NOMO-1 (cell line): ENCODE measurements at regions not wholly inside any gene's neighbourhood (a gene's known extent, or its start where the extent isn't known, plus 50 kb on each side); places are given as distances from the start of the nearest gene placed in this dataset.

Source experiments
- DNase-seq, 2 experiments: peaks; one replicate each; lab custom pipeline; 2025; ENCODE audit not compliant: unreplicated experiment in 2 of 2; lab: John Stamatoyannopoulos, UW

DNA sequence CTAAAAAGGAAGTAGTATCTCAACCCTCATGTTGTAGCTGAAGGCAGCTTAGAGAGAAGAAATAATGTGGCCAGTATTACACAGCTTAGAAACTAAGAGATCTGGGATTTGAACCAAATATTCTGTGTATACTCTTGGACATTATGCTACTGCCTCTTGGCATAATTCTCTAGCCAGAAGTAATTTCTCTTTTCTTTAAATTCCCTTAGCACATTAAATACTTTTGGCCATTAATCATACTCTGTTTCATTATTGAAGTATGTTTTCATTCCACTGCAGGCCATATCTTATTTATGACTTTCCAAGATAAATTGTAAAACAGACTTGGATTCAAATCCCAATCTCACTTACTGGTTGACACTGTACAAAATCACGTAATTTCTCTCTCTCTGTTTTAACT lies 181.3 kb upstream of the SPAG17 start:
- DNase-seq = no peak

- no peak for DNase-seq
Observed at GRCh38 chr1:118364882-118365281, 179.9 kb upstream of the SPAG17 start.

GRCh38 chr1:118363396-118363795 lies 178.4 kb upstream of the SPAG17 start:
- no peak for DNase-seq

DNA sequence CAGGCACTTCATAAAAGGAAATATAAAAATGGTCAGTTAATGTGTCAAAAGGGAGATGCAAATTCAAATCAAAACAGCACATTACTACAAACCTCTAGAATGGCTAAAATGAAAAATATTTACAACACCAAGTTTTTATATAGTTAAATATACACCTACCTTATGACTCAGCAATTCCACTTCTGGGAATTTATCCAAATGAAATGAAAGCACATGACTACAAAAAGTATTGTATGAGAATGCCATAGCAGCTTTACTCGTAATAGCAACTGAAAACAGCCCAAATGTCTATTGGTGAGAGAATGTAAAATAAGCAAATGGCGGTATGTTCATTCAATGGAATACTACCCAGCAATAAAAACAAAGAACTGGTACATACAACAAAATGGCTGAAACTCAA lies 175.8 kb upstream of the SPAG17 start:
- no peak for DNase-seq

DNA sequence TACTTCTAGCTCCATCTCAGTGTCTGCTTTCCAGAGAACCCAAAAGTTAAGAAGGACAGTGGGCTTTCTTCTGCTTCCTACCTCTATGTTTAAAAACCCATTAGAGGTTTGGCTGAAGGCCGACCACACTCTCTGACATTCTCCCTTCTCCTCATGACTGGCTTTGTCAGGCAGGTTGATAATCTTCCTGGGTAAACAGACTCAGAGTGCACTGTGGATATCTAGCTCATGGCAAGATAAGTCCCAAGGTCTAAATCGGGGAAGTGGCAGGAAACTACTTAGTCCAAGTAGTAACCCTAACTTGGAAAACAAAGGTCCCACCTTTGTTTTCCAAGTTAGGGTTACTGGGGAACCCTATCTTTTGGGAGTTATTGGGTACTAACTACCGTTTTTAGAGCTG lies 161.9 kb upstream of the SPAG17 start:
- no peak for DNase-seq

DNA sequence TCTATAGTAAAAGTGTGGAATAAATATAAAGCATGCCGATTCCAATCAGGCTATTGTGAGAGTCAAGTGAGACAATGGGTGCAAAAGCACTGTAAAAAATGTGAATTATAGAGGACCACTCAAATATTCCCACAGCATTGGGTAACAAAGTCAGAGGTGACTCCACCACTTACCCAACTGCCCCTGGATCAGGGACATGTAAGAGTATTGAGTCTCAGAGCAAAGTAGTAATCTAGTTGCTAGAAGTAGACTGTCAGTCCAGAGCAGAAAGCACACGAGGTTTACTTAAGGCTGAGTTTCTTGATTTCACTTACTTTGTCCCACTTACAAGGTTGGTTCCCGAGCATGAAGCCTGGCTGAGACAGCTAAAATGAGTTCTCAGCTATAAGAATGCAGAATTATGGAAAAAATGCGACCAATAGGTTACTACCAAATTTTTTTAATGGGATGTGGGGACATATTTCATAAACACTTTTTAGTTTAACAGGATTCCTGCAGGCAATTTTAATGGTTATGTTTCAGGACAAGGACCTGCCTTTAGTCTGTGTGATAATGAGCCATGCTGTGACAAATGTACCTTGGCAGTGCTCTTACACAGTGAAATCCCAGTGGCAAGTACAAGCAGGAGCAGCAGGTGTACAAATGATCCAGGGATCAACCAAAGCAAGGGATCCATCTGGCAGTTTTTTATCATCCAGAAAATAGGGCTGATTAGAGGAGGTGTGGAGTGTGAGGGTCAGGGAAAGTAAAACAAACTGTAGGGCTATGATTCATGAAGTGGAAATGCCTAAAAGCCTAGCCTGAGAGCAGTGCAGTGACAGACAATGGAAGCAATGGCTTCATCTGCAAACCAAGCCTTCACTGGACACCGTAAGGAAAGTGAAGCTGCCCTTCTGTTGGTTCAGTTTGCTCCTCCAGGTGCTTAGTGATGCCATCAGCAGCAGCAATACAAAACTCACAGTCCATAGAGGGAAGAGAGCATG lies 156.2 kb upstream of the SPAG17 start:
- no peak for DNase-seq

DNA sequence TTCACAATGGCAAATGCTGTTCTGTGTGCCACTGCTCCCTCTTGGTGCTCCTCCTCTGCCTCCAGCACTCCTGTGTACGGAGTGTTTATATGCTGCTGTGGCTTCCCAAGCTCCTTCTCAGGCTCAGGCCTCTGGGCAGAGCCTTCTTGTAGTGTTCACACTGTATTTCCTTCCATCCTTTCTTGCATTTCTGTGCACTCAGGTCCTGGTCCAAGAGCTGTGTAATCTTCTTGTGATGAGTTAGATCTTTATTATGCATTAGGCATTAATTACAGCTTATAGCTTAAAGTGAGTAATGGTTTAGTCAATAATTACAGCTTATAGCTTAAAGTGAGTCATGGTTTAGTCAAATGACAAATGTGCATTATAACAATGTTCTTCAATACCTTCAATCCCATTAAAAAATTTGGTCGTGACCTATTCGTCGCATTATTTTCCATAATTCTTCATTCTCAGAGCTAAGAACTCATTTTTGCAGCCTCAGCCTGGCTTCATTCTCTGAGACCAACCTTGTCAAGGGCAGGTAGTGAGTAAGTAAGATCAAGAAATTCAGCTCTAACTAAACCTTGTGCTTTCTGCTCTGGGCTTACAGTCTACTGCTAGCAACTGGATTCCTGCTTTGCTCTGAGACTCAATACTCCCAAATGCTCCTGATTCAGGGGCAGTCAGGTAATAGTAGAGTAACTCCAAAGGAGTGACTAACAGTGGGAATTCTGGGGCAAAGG lies 154.5 kb upstream of the SPAG17 start:
- no peak for DNase-seq

GRCh38 chr1:118338936-118339335 lies 153.9 kb upstream of the SPAG17 start:
- DNase-seq = no peak

- no peak for DNase-seq
Observed at GRCh38 chr1:118337346-118337745, 152.3 kb upstream of the SPAG17 start.

DNA sequence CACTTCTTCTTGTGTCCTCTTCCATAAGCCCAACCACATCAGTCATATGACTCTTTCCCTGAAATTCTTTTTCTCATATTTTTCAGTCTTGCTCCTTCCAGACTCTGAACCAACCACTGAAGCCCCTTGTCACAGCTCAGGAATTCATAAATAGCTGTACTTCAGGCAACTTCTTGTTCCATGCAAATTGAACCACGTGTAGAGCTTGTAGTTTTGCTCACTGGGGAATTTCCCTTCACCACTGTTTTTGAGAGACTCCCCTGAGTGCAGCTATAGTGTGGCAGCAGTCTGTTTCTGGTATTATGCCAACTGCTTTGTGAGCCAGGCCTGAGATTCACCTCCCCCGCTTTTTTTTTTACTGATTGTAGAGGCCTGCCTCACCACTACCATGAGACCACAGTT lies 150.3 kb upstream of the SPAG17 start:
- no peak for DNase-seq

DNA sequence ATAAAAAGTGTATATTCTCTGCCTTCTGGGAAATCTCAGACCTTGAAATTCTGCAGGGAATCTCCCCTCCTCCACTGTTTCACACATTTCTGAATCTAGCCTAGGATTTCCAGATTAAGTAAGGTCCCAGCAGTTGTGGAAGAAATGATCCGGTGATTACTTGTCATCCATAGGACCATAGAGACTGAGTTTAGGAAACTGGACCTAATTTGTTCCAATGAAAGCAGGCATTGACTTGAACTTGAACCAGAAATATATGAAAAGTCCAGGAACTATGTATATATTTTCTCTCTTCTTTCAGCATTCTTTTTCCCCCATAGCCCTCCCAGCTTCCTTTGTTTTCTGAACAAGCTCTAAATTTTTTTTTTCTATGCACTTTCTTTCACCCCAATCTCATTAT lies 149.5 kb upstream of the SPAG17 start:
- DNase-seq = no peak

DNA sequence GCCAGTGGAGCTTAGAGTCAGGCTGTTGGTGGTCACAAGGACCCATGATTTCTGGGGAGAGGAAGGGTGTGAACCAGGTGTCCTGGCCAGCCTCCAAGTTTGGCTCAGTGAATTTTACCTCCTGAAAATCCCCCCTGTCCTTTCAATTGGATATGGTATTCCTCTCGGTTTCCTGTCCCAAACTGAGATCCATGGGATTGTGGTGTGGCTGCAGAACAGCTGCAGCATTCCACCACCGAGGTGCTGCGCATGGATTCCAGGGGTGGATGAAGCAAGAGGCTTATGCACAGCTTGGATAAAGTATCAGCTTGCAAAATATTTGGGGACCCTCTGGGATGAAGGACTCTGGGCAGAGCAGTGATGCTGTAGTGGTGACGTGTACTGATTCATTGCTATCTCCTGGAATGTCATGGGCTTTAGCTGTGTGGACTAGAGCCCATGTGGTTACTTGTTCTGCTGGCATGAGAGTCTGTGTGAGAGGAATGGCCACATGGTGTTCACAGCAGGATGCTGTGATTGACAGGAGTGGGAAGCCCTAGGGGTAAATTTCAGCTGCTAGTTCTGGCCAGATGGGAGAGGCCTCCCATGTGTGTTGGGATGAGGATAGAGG lies 148.7 kb upstream of the SPAG17 start:
- no peak for DNase-seq

- no peak for DNase-seq
Observed at GRCh38 chr1:118326960-118327629, 142.1 kb upstream of the SPAG17 start.

DNA sequence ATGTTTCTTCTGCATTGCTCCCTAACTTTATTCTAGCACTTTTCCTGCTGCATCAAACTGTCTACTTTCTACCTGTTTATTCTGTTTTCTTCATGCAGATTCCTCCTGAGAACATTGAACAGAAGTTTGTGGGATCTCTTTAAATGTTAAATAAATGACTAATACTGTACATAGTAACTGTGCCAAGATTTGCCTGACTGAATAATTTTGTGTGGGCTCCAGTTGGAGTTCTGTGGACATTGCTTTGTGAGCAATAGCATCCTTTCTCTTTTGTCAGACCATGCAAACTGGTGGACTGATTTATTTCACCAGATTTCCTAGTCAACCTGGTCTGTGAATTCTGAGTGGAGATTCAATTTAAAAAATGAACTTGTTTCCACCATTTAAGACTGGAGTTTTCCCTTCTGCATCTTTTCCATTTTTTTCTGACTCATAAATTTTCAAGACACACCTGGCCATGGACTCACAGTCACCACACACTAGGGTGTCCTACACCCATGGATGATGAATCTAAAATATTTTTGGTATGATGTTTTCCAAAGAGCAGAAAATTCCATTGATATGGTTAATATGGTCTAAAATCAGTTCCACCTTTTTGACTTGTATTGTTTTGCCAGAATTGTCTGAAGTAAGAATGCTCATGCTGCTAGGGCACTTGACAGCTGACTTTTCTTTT lies 140.7 kb upstream of the SPAG17 start:
- no peak for DNase-seq

GRCh38 chr1:118323246-118323645 lies 138.2 kb upstream of the SPAG17 start:
- no peak for DNase-seq

DNA sequence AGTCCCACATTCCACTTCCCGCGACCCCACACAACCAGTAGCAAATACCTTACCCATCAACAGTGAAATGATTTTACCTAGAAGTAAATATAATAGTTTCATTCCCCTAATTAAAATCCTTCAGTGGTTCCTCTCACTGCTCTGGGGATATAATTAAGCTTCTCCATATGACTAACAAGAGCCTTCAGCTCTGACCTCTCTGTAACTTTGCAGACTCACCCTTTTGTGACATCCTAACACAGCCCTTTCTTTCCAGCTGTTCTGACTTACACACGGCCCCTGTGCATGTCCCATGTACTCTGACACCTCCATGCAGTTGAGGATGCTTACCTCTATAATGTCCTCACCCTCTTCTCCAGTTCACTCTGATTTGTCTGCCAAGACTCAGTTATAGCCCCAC lies 137.3 kb upstream of the SPAG17 start:
- DNase-seq = no peak

DNA sequence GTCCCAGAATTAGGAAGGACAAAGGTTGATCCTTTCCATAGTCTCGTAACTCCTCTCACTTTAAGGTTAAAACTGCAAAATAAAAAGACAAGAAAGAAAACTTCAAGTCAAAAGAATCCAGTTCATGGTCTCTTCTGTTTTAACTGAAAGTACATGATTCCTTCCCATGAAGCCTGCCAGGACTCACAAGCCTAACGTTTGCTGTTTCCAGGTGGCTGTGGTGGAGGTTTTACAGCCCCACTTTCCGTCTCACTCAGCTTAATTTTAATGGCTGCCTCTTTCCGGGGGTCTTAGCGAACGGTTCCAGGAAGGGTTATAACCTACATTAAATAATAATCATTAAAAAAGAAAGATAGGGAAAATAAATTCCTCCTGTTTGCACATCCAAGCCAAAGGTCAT lies 136.8 kb upstream of the SPAG17 start:
- no peak for DNase-seq

- no peak for DNase-seq
Observed at GRCh38 chr1:118317842-118318614, 133.0 kb upstream of the SPAG17 start.

DNA sequence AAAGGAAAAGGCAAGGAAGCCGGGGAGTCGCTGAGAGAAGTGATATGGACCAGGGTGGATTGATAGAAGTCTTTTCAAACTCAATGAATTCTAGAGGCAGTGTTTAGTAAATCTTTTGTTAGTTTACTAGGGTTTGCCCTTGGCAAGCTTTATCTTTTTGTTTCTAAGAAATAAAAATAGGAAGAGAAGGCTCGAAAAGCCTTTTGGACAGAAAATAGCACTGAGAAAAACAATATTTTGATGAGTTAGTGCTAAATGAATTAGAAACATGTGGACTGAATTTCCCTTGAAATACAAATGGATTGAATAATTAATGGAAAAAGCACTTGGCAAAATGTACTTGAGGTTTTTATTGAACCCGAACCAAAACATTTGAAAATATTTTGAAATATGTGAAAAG lies 121.8 kb upstream of the SPAG17 start:
- DNase-seq = no peak
